Activated CD4-positive, alpha-beta T cell treated with anti-CD3 and anti-CD28 coated beads for 1 hour (primary cell): ENCODE measurements at regions not wholly inside any gene's neighbourhood (a gene's known extent, or its start where the extent isn't known, plus 50 kb on each side); places are given as distances from the start of the nearest gene placed in this dataset.
"Not testable (repeated sequence)": the region's sequence is repeated elsewhere in the genome, so short reads cannot be mapped to it uniquely, and the experiment has no call there.

Source experiments
- DNase-seq: peaks from one replicate; pipeline ENCODE4 v3.0.0-alpha.2; 2020

DNA sequence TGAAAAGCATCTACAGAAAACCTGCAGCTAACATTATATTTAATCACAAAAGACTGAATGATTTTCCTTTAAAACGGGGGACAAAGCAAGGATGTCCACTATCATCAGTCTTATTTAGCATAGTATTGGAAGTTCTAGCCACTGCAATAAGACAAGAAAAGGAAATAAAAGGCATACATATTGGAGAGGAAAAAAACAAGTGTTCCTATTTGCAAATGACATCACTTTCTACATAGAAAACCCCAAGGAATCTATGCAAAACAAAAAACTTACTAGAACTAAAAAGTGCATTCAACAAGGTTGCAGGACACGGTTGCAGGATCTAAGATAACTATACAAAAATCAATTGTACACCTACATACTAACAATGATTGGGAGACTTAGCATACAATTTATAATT lies 101.6 kb upstream of the MEF2A start:
- no peak for DNase-seq

DNA sequence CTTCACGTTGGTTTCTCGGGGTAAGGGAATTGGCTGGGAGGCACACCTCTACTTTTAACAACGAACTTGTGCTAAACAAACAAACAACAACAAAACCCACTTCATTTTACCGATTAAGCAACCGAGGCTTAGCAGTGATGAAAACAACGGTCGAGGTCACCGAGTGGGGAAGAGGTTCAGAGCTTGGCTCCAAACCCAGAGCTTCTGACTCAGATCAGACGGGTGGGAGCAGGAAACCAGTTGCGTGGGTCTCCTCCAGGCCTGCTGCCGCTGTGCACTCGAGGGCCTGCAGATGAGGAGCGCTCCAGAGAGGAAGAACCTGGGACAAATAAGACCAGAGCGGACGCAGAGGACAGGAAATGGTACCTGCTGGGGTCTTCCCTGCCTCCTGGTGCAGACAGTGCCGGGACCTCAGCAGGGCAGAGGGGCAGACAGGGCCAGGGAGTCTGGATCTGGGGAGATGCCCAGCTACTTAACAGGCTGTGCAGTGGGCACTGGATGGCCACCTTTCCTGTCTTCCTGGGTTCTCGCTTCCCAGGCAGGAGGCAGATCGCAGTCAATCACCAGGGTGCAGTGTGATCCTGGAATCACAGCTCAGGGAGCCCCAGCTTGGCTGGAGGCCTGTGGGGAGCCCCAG lies 99.0 kb upstream of the MEF2A start:
- no peak for DNase-seq

DNA sequence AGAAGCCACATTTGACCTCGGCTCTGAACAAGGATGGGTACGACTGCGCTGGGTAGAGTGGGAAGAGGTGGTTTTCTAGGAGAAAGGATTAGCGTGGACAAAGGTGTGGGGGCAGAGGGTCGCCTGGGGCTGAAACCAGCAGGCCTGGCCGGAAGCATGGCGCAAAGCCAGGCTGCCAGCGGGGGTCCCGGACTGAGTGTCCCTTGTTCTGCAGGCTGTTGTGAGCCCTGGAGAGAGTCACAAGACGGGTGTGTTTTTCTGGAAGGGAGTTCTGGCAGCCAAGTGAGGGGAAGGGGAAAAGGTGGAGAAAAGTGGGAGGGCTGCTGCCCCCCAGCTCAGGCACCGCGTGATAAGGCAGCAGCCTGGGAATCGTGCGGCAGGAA lies 98.5 kb upstream of the MEF2A start:
- DNase-seq, result no peak

DNA sequence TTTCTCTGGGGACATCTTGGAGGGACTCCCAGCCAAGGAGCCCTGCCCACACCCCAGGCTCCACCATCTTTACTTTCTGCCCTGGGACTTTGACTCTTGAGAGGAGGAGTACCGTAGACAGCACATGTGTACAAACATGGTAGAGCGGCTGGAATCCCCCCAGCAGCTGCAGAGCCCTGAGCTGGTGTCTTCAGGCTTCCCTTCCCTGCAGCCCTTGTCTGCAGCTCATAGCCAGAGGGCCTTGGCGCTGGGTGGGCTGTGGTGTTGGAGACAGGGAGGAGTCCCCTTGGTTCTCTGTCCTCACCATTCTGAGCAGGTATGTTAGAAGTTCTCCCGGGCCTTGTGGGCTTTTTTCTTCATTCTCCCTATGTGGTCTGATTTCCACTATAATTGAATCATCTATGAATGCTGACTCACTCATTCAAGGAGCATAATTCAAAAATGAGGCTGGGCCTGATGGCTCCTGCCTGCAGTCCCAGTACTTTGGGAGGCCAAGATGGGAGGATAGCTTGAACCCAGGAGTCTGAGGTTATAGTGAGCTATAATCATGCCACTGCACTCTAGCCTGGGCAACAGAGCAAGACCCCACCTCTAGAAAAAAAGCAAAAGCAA lies 97.8 kb upstream of the MEF2A start:
- no peak for DNase-seq

DNA sequence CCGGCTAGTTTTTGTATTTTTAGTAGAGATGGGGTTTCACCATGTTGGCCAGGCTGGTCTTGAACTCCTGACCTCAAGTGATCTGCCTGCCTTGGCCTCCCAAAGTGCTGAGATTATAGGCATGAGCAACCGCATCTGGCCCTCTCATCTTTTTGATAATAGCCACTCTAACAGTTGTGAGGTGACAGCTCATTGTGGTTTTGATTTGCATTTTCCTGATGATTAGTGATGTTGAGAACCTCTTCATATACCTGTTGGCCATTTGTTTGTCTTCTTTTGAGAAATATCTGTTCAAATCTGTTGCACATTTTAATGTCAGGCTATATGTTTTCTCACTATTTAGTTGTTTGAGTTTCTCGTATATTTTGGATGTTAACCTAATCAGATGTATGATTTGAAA lies 95.6 kb upstream of the MEF2A start:
- DNase-seq, result not testable (repeated sequence)

DNA sequence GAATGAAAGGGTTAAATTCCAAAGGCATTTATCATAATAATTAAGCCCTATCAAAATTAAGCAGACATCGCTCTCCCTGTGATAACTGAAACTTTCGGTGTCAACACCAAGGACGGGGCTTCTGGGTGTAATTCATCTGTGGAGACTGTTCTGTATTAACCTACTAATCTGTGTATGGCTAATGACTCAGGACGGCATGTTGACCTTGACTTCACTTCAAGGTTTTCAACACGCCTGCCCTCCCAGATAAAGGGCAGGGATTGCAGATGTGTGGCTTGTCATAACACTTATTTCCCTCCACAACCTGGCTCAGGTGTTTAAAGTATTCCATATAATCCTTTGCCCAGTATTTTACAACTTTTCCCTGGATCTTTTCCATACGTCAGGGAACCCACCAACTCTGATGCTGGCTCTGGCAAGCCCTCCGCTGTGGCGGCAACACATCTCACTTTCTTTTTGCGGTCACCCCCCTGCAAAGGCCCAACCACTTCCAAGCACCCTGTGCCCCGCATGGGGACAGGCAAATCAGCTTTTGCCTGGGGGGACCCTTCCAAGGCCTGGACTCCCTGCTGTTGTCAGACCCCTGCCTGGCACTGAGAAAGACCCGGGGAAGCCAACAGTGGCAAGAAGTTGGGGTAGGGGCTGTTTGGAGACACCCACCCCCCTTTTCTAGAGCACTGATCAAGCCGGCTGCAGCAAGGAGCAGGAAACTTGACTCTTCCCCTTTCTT lies 93.2 kb upstream of the MEF2A start:
- DNase-seq, result no peak

DNA sequence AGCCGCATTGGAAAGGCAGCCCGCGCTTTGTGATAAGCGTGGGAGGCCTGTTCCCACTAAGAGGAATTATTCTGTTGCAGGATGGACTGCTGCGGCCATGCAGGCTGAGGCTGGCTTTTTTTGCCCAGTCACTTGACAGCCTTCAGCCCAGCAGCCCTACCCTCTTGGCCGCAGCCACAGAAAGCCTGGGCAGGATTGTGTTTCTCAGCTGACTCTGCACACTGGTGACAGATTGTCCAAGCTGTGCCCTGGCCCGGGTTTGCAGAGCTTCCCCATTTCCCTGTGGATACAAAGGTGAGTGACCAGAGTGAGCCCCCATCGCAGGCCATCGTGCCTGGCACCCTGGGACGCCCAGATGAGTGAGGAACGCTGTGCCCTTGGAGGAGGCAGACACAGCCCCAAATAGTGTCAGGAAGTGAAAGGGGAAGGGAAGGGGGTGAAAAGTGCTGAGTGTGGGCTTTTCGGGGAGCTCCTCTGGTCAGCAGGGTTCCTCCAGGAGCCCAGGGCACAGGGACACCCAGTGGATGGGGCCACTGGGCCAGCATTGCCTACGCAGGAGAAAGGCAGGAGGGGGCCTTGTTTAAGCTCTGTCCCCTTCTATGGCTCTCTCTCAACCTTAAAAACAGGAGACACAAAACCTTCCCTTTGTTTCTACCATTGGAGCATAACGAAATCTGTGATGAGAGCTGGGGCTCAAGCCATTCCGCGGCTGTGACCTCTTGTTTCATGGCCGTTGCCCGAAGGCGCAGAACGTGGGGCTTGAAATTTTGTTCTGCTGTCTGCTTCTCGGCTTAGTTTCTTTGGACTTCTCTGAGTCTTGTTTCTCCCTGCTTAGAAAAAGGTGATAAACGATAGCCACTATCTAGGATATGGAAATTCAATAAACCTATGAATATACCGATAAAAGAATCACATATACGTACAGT lies 91.5 kb upstream of the MEF2A start:
- no peak for DNase-seq

DNA sequence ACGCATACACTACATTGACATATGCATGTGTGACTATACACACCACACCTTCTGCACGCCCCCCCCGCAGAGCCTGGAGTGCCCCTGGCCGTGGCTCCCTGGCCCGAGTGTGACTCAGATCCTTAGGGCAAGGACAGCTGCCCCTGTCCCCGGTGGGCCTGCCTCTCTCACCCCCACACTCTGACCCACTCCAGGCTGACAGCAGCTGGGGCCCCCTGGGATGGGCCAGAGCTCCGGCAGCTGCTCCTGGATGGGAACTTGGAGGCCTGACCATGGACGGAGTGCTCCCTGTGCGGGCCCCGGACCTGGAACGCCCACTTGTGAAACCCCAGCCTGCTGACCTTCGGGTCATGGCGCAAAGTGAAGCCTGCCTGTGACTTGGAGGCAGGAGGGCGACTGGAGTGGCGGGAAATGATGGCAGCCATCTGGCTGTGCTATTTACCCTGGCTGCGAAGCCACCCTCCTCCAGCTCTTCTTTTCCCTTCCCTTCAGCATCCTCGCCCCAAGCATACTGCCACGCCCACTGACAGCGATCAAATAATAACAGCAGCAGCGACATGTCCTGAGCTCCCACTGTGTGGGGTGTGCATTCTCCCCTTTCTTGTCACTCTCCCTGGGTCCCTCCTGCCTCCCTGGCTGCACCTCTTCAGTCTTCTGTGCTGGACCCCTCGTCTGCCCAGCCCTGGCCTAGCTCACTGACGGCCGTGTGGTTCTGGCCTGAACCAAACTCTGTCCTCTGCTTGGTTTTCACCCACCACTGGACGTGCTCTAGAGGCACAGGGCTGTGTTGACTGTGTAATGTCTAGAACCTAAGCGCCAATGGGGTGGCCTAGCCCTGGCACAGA lies 90.7 kb upstream of the MEF2A start:
- DNase-seq, result no peak

DNA sequence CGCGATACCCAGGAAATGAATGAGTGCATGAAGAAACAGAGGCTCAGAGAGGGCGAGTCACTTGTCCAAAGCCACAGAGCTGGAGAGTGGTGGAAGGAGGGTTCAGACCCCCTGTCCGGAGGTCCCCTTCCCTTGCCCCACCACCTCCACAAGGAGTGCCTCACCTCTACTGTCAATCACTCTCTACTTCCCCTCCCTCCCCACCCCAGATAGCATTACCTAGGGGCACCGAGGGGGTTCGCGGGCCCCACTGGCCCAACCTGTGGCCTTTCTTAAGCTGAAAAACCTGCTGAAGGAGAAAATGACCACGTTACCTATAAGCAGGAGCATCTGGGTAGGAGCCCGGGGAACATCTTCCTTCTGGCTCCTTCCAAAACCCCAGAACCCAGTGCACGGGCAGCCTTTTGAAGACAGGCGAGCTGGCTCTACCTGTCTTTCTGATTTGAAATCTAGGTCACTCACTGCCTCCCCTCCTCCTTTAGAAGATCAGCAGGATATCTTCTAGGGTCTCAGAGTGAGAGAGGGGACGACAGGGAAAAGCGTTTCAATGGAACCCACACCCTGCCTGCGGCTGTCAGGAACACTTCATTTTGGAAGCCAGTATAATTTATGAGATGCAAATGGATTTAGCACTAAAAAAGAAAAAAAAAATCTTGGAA lies 89.9 kb upstream of the MEF2A start:
- no peak for DNase-seq

DNA sequence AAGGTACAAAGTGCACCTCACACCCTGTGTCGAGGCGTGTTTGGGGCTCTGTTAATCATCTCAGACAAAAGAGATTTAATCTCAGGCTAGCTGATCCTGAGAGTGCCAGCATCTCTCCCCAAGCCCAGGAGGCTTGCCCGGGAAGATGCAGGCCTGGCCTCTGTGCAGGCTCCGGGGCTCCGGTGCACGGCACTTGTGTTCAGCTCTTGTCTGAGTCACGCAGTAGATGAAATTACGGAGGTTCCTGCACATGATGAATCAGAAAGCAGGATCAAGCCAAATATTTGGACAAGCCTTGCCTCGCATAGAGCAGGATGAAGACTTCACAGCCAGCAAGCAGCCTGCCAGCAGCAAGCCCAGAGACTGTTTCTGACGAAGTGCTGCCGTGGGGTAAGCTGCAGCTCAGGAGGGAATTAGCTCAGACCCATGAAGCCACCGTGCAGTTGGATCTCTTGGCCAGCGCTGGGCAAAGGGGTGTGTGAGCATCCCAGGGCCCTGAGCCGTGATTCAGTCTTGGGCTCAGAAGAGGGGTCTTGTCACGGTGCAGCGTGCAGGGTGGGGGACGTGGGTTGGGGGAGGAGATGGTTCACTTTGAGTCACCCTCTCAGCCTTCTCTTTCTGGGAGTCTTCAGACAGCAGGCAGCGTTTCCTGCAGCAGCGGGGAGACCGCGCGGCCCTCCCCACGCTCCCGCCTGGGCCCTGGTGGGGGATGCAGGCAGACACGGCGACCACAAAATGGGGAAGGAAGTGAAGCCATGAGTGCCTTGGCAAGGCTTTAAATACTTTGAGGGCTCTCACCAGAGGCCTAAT lies 89.2 kb upstream of the MEF2A start:
- no peak for DNase-seq

DNA sequence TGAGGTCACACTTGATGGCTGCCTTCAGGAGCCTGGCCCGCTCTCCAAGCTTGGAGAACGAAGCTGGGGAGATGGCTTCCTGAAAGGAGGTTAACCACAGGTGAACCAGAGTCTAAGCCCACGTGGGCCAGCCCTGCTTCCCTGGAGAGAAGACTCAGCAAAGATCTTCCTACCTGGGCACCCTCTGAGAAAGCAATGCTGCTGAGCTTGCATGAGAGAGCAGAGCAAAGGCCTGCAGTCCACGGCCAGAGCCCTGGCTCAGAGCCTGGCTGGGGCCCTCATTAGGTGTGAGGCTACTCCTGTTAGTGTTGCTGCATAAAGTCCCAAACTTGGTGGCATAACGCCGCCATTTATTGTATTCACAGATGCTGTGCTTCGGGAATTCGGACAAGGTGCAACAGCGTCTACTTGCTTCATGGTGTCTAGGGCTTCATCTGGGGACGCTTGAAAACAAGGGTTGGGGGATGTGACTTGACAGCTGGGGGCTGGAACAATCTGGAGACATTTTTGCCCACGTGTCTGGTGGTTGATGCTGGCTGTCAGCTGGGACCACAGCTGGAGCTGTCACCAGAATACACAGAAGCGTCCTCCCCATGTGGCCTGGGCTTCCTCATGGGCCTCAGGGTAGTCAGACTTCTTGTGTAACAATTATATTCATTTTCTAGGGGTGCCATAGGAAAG lies 87.9 kb upstream of the MEF2A start:
- DNase-seq, result no peak

DNA sequence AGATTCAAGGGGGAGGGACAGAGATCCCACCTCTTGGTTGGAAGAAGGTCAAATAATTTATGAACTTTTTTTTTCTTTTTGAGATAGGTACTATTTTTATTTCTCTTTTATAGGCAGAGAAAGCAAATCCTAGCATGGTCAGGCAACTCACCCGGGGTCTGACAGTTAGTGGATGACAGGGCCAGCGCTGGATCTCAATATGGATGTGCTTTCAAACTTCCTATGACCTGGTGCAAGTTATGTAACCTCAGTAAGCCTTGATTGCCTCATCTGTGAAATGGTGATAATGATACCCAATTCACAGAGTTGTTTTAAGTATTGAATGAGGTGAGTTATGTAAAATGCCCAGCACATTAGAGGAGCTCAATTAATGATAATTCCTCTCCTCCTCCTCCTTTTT lies 86.8 kb upstream of the MEF2A start:
- no peak for DNase-seq

DNA sequence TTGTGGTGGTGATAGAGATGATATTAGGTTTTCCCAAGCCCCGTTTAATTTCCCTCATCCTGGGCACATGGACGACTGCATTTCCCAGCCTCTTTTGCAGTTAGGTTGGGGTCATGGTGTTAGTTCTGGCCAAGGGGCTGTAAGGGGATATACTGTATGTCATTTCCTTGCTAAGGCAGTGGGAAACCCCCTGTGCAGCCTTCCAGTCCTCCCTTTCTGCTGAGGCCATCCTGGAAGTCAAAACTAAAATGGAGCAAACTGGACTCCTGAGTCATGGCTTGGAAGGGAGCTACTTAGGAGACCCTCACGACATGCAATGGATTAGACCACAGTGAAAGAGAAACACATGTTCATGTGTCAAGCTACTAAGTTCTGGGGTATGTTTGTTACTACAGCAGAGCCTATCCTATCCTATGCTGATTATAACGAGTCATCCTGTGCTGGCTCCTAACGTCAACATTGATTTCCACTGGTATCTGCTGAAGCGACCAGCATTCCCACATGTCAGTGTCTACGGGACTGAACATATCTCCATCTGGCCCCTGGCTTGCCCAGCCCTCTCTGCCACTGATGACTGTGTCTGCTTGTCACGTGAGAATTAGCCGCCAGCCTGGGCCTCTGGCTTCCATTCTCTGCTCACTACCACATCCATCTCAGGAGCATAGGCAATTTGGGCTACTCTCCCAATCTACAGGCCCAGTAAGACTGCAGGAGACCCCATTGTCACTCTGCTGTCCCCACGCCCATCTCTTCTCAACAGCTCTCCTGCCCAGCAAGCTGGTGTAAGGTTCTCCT lies 85.6 kb upstream of the MEF2A start:
- no peak for DNase-seq

DNA sequence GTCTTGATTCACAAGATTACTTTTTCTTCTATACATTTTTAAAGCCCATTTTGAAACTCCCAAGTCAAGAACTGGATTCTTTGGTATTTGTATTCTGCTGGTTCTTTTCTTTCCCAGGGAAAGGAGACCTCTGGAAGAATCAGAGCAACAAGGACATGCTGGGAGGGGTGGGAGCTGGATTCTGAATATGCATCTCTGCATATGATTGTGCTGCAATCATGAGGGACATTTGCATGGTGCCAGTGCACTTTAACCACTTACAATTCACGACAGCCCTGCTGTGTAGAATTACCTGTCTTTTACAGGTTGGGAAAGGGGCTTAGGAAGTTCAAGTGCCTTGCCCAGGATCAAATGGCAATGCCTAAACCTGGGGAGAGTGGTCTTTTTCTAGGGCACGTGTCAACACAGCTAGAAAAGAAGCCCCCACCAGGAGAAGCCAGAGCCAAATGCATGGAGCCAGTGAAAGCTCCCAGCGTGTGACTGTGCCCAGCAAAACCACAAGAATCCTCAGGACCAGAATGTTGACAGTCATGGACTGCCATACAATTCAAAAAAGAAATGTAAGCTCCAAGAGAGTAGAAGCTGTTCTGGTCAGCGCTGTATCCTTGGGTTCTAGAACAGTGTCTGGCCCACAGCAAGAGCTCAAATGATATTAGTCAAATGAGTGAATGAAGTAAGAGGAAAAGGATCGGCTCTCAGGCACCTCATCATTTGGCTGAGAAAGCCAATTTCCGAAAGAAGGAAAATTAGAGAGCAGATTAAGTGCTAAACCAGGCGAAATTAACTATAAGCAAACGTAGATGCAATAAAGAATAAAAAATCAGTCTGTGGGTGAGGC lies 84.5 kb upstream of the MEF2A start:
- no peak for DNase-seq

DNA sequence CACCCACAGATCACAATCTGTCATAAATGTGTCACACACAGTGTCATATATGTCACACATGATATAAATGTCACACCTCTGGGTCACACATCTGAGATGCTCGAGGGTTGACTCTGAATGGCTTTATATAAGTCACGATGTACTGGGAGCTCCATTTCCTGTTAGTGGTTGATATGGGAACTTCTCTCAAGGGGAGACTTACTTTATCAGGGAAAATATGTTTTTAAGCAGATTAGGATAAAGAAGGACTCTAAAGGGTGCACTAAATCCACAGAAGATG lies 83.9 kb upstream of the MEF2A start:
- DNase-seq, result no peak

DNA sequence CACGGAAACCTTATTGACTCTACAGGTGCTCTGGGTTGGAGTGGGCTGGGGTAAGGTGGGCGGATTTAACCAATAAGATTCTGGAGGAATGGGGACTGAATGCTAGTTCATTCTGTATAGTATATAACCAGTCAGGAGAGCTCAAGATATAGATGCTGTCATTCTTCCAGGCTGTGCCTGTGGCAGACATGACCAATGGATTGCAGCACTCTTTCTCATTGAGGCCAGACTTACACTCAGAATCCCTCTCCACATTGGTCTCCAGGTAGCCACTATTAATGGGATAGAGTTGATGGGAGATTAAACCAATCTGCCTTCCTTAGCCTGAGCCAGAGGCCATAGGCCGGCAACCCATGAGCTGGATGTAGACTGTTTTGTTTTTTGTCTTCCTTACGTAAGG lies 82.8 kb upstream of the MEF2A start:
- DNase-seq, result no peak

DNA sequence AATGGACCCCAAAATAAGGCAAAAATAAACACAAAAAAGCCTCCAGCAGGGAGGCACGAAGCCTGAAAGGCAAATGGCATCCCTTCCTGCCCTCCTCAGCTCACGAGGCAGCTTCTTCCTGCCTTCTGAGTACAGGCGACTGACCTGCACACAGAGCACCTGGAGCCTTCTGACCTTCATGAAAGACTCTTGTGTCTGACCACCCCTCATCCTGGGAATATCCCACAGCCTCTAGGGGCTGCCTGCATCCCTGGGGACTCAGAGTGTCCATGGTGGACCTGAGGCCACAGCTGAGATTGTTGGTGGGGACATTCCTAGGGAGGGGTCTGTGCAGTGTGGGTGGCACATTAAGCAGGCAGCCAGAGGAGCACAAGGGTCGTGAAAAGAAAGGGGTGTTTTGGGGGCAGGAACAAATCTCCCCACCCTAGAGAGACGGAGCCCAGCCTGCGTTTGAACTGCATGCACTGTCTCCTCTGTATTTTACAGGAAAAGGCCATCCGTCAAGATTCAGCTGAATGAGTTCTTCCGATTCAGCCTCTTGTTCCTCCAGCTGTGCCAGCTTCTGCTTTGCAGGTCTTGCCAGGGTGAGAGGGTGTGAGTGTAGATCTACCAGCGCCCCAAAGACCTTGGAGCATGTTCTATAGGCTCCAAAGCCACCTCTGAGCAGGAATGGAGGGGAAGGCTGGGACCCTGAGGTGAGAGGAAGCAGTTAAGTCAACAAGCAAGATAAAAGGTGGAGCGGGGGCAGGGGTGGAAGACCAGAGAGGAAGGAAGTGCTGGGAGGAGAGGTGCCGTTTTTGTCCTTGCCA lies 80.4 kb upstream of the MEF2A start:
- no peak for DNase-seq

DNA sequence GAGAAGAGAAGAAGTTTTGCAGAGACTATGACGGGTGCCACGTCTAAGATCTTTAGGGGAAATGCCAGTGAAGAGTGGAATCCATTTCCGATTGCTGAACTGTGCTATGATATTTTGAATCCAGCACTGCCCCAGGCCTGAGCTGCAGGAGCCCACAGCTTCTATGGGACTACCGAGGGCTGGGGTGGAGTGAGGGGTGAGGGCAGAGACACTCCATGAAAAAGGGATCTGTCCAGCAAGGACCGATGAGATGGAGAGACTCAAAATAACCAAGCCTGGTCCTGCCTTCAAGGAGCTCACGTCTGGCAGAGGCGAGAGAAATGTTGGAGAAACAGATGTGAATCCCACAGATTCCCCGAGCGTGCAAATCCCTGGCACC lies 79.8 kb upstream of the MEF2A start:
- DNase-seq, result no peak
